Spinal cord (tissue), 9 donors: ENCODE measurements at regions not wholly inside any gene's neighbourhood (a gene's known extent, or its start where the extent isn't known, plus 50 kb on each side); places are given as distances from the start of the nearest gene placed in this dataset.
A peak's percentile ranks its signal among the peaks of the same experiment; 100 is the strongest.

Source experiments
- DNase-seq, 6 donors: peaks; one replicate each; pipeline versions ENCODE4 v3.0.0 to v3.0.0-alpha.2; 2013 to 2015; ENCODE audit warnings: low spot score in 6 of 6, low read depth in 4 of 6
- H3K27ac ChIP-seq: one replicate; pipeline ENCODE4 v1.5.1; 2013; ENCODE audit warnings: low read depth, low read length, control low read depth
- H3K27me3 ChIP-seq: one replicate; pipeline ENCODE4 v1.6.1; 2013; ENCODE audit warnings: low read length; ENCODE audit not compliant: control insufficient read depth, insufficient read depth
- H3K36me3 ChIP-seq: one replicate; pipeline ENCODE4 v1.6.1; 2013; ENCODE audit warnings: low read length; ENCODE audit not compliant: control insufficient read depth, insufficient read depth
- H3K4me1 ChIP-seq: one replicate; pipeline ENCODE4 v1.6.1; 2013; ENCODE audit warnings: low read length; ENCODE audit not compliant: control insufficient read depth, insufficient read depth
- H3K4me3 ChIP-seq: one replicate; pipeline ENCODE4 v1.5.1; 2013; ENCODE audit warnings: low read depth, low read length, control low read depth
- H3K9me3 ChIP-seq: one replicate; pipeline ENCODE4 v1.6.1; 2013; ENCODE audit warnings: low read length; ENCODE audit not compliant: control insufficient read depth, insufficient read depth
- WGBS: methylation state at CpG from one replicate; pipeline ENCODE4 v1.1.5; 2013; ENCODE audit warnings: missing lambda C conversion rate; ENCODE audit not compliant: insufficient coverage; 5-methylcytosine and 5-hydroxymethylcytosine counted together
- donor health status: healthy.

- WGBS: 30% methylated on average over 1 of the region's 2 CpGs
- Histone ChIP-seq H3K4me1 (no peaks in the 10 kb centered on the region), H3K27me3 (no peaks in the 10 kb centered on the region), H3K36me3 (no peaks in the 10 kb centered on the region), H3K4me3 (no peak overlapping the region), H3K27ac (no peak overlapping the region), H3K9me3 (no peaks in the 10 kb centered on the region)
- DNase-seq: no peak
Observed at GRCh38 chr7:109939207-109939606, 1151.7 kb upstream of the LRRN3 start.

GRCh38 chr7:109945820-109946518, 1145.0 kb upstream of the LRRN3 start:
- Histone ChIP-seq H3K36me3 (no peaks in the 10 kb centered on the region), H3K4me1 (no peaks in the 10 kb centered on the region), H3K27ac (no peak overlapping the region), H3K9me3 (no peaks in the 10 kb centered on the region), H3K27me3 (no peaks in the 10 kb centered on the region), H3K4me3 (no peak overlapping the region)
- no peak for DNase-seq
- WGBS: no CpG with 5 or more reads among the region's 4 CpGs

- Histone ChIP-seq H3K27ac (no peak overlapping the region), H3K27me3 (no peaks in the 10 kb centered on the region), H3K4me1 (no peaks in the 10 kb centered on the region), H3K9me3 (no peaks in the 10 kb centered on the region), H3K36me3 (no peaks in the 10 kb centered on the region), H3K4me3 (no peak overlapping the region)
- DNase-seq: no peak
- 67% methylated on average over 1 of the region's 2 CpGs for WGBS
Observed at GRCh38 chr7:109950256-109950655, 1140.7 kb upstream of the LRRN3 start.

GRCh38 chr7:109950821-109951564, 1139.9 kb upstream of the LRRN3 start:
- DNase-seq: no peak
- Histone ChIP-seq H3K36me3 (no peaks in the 10 kb centered on the region), H3K27ac (no peak overlapping the region), H3K27me3 (no peaks in the 10 kb centered on the region), H3K4me3 (no peak overlapping the region), H3K9me3 (no peaks in the 10 kb centered on the region), H3K4me1 (no peaks in the 10 kb centered on the region)
- 75% methylated on average over 1 of the region's 3 CpGs for WGBS

GRCh38 chr7:109951565-109951928, 1139.4 kb upstream of the LRRN3 start:
- no peak for DNase-seq
- H3K9me3 ChIP-seq: no peaks in the 10 kb centered on the region
- H3K4me3 ChIP-seq: no peak overlapping the region
- H3K27ac ChIP-seq: no peak overlapping the region
- no peaks in the 10 kb centered on the region for H3K36me3 ChIP-seq
- no peaks in the 10 kb centered on the region for H3K27me3 ChIP-seq
- H3K4me1 ChIP-seq: no peaks in the 10 kb centered on the region
- 96% methylated on average over 3 of the region's 4 CpGs for WGBS

GRCh38 chr7:109955986-109956385, 1134.9 kb upstream of the LRRN3 start:
- Histone ChIP-seq H3K27me3 (no peaks in the 10 kb centered on the region), H3K4me3 (no peak overlapping the region), H3K27ac (no peak overlapping the region), H3K9me3 (no peaks in the 10 kb centered on the region), H3K36me3 (no peaks in the 10 kb centered on the region), H3K4me1 (no peaks in the 10 kb centered on the region)
- no peak for DNase-seq

DNA sequence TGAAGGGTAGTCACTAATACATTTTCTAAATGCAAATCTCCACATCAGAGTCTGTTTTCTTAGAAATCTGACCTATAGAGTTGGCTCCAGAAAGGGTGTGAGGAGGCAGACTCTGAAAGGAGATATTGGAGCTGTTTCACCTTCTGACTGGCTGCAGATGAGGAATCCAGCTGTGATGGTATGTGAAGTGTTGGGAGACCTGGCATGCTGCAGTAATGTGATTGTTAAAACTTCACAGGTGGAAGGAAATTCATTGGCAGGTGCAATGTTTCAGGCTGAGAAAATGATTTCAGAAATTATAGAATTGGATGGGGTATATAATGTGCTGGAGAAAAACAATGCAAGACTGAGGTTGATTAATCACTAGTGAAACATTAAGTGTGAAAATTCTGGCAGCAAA, 1134.0 kb upstream of the LRRN3 start:
- no peak overlapping the region for H3K4me3 ChIP-seq
- no peaks in the 10 kb centered on the region for H3K4me1 ChIP-seq
- H3K27me3 ChIP-seq: no peaks in the 10 kb centered on the region
- H3K27ac ChIP-seq: no peak overlapping the region
- DNase-seq: peak in 1 of 6 donors; percentile 4
- H3K9me3 ChIP-seq: no peaks in the 10 kb centered on the region
- H3K36me3 ChIP-seq: no peaks in the 10 kb centered on the region

- Histone ChIP-seq H3K4me1 (no peaks in the 10 kb centered on the region), H3K36me3 (no peaks in the 10 kb centered on the region), H3K27me3 (no peaks in the 10 kb centered on the region), H3K4me3 (no peak overlapping the region), H3K9me3 (no peaks in the 10 kb centered on the region), H3K27ac (no peak overlapping the region)
- DNase-seq: no peak
- no CpG with 5 or more reads among the region's 3 CpGs for WGBS
Observed at GRCh38 chr7:109963741-109964140, 1127.2 kb upstream of the LRRN3 start.

- no peaks in the 10 kb centered on the region for H3K9me3 ChIP-seq
- no peaks in the 10 kb centered on the region for H3K36me3 ChIP-seq
- no peak overlapping the region for H3K27ac ChIP-seq
- H3K4me1 ChIP-seq: no peaks in the 10 kb centered on the region
- no peak overlapping the region for H3K4me3 ChIP-seq
- WGBS: no CpG with 5 or more reads among the region's 2 CpGs
- H3K27me3 ChIP-seq: no peaks in the 10 kb centered on the region
- no peak for DNase-seq
Observed at GRCh38 chr7:109964780-109965179, 1126.1 kb upstream of the LRRN3 start.

GRCh38 chr7:109967406-109967805, 1123.5 kb upstream of the LRRN3 start:
- H3K4me3 ChIP-seq: no peak overlapping the region
- H3K27ac ChIP-seq: no peak overlapping the region
- DNase-seq: no peak
- H3K9me3 ChIP-seq: no peaks in the 10 kb centered on the region
- H3K4me1 ChIP-seq: no peaks in the 10 kb centered on the region
- no peaks in the 10 kb centered on the region for H3K27me3 ChIP-seq
- no peaks in the 10 kb centered on the region for H3K36me3 ChIP-seq
